Neural progenitor cell (in vitro differentiated cells): ENCODE measurements at regions not wholly inside any gene's neighbourhood (a gene's known extent, or its start where the extent isn't known, plus 50 kb on each side); places are given as distances from the start of the nearest gene placed in this dataset.
A peak's percentile ranks its signal among the peaks of the same experiment; 100 is the strongest.

Experiments
- DNase-seq: peaks from one replicate; pipeline ENCODE4 v3.0.0-alpha.2; 2016; ENCODE audit warnings: low spot score
- H2AFZ ChIP-seq: fragments of 200-600 bp; sonication (generic); replicated peaks from 2 replicates; pipeline ENCODE4 v1.6.1; 2016; ENCODE audit warnings: antibody characterized with exemption
- H3F3A ChIP-seq: fragments of 200-600 bp; sonication (generic); 2 replicates; pipeline ENCODE4 v1.6.1; 2016; ENCODE audit warnings: antibody characterized with exemption, low read depth
- H3K27ac ChIP-seq: fragments of 200-600 bp; sonication (generic); 2 replicates; pipeline ENCODE4 v1.5.1; 2016; ENCODE audit warnings: mild to moderate bottlenecking
- H3K27me3 ChIP-seq: fragments of 200-600 bp; sonication (generic); 2 replicates; pipeline ENCODE4 v1.6.1; 2016; ENCODE audit warnings: mild to moderate bottlenecking, moderate library complexity
- H3K36me3 ChIP-seq: fragments of 200-600 bp; sonication (generic); 2 replicates; pipeline ENCODE4 v1.5.1; 2016
- H3K4me1 ChIP-seq: fragments of 200-600 bp; sonication (generic); 2 replicates; pipeline ENCODE4 v1.6.1; 2016; ENCODE audit warnings: mixed run types
- H3K4me2 ChIP-seq: fragments of 200-600 bp; sonication (generic); 2 replicates; pipeline ENCODE4 v1.6.1; 2016
- H3K4me3 ChIP-seq: fragments of 200-600 bp; sonication (generic); 2 replicates; pipeline ENCODE4 v1.5.1; 2016
- H3K79me2 ChIP-seq: fragments of 200-600 bp; sonication (generic); 2 replicates; pipeline ENCODE4 v1.6.1; 2016; ENCODE audit warnings: low read depth
- H3K9ac ChIP-seq: fragments of 200-600 bp; sonication (generic); 2 replicates; pipeline ENCODE4 v1.6.1; 2016
- H3K9me3 ChIP-seq: fragments of 200-600 bp; sonication (generic); 2 replicates; pipeline ENCODE4 v1.5.1; 2016; ENCODE audit warnings: low read depth
- H4K20me1 ChIP-seq: fragments of 200-600 bp; sonication (generic); 2 replicates; pipeline ENCODE4 v1.6.1; 2016; ENCODE audit warnings: low read depth
- H3K27ac Mint-ChIP-seq: 3 replicates; pipeline ENCODE4 v1.8.0; 2021; ENCODE audit warnings: mixed read lengths
- H3K27me3 Mint-ChIP-seq: 2 replicates; pipeline ENCODE4 v1.8.0; 2022; ENCODE audit warnings: low read depth, mild to moderate bottlenecking, inconsistent platforms, moderate library complexity, mixed read lengths; ENCODE audit not compliant: insufficient read depth
- H3K36me3 Mint-ChIP-seq: 3 replicates; pipeline ENCODE4 v1.8.0; 2021; ENCODE audit warnings: mixed read lengths
- H3K4me1 Mint-ChIP-seq: 3 replicates; pipeline ENCODE4 v1.8.0; 2021; ENCODE audit warnings: mixed read lengths
- H3K4me3 Mint-ChIP-seq: 3 replicates; pipeline ENCODE4 v1.8.0; 2021; ENCODE audit warnings: mild to moderate bottlenecking, moderate library complexity, mixed read lengths
- H3K9me3 Mint-ChIP-seq: 3 replicates; pipeline ENCODE4 v1.8.0; 2020; ENCODE audit warnings: mixed read lengths
- EZH2 ChIP-seq: fragments of 200-600 bp; sonication (generic); IDR thresholded peaks from 2 replicates; pipeline ENCODE4 v1.6.1; 2017; ENCODE audit warnings: antibody characterized with exemption, mild to moderate bottlenecking, moderate library complexity
- EZH2phosphoT487 ChIP-seq: fragments of 200-600 bp; sonication (generic); IDR thresholded peaks from 2 replicates; pipeline ENCODE4 v1.6.1; 2017; ENCODE audit warnings: antibody characterized with exemption
- TF ChIP-seq, protein P1 (sequence below): fragments of 200-600 bp; sonication (generic); IDR thresholded peaks from 2 replicates; pipeline ENCODE4 v1.5.1; 2017; ENCODE audit warnings: antibody characterized with exemption, mild to moderate bottlenecking

DNA sequence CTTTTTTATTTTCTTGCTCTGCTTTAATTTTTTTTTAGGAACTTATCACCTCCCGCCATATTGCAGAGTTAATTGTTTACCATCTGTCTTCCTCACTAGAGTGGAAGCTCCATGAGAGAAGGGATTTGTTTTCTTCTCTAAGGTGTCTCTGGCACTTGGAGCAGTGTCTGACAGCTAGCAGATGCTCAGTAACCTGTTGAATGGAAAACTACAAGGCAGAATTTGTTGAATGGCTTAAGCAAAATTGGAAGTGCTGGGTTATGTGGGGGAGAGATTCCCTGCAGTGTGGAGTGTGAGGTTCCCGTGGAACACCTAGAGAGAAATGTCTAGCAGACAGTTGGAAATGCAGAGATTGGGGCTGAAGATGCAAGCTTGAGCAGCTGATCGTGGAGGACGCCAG, 59.5 kb upstream of the PARP1 start:
- H3K36me3 ChIP-seq = no peaks in the 10 kb centered on the region
- no peak overlapping the region for H2AFZ ChIP-seq
- H3K4me1 ChIP-seq = peaks cover 6% of the 10 kb centered on the region
- no peak overlapping the region for H3K27ac ChIP-seq
- H3K27me3 ChIP-seq = no peaks in the 10 kb centered on the region
- H3K79me2 ChIP-seq = no peaks in the 10 kb centered on the region
- no peak overlapping the region for H3K9ac ChIP-seq
- Mint-ChIP-seq H3K36me3 (peaks cover 3% of the 10 kb centered on the region), H3K27me3 (peaks cover 16% of the 10 kb centered on the region), H3K4me3 (no peak overlapping the region), H3K27ac (no peak overlapping the region), H3K4me1 (no peaks in the 10 kb centered on the region), H3K9me3 (peaks cover 15% of the 10 kb centered on the region)
- no peaks in the 10 kb centered on the region for H3F3A ChIP-seq
- H3K4me2 ChIP-seq = no peak overlapping the region
- H4K20me1 ChIP-seq = no peaks in the 10 kb centered on the region
- no peak for DNase-seq
- TF ChIP-seq, protein P1, sequence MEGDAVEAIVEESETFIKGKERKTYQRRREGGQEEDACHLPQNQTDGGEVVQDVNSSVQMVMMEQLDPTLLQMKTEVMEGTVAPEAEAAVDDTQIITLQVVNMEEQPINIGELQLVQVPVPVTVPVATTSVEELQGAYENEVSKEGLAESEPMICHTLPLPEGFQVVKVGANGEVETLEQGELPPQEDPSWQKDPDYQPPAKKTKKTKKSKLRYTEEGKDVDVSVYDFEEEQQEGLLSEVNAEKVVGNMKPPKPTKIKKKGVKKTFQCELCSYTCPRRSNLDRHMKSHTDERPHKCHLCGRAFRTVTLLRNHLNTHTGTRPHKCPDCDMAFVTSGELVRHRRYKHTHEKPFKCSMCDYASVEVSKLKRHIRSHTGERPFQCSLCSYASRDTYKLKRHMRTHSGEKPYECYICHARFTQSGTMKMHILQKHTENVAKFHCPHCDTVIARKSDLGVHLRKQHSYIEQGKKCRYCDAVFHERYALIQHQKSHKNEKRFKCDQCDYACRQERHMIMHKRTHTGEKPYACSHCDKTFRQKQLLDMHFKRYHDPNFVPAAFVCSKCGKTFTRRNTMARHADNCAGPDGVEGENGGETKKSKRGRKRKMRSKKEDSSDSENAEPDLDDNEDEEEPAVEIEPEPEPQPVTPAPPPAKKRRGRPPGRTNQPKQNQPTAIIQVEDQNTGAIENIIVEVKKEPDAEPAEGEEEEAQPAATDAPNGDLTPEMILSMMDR = no peak
- no peak for TF ChIP-seq EZH2phosphoT487
- TF ChIP-seq EZH2 = no peak
- H3K4me3 ChIP-seq = no peak overlapping the region
- H3K9me3 ChIP-seq = no peaks in the 10 kb centered on the region

DNA sequence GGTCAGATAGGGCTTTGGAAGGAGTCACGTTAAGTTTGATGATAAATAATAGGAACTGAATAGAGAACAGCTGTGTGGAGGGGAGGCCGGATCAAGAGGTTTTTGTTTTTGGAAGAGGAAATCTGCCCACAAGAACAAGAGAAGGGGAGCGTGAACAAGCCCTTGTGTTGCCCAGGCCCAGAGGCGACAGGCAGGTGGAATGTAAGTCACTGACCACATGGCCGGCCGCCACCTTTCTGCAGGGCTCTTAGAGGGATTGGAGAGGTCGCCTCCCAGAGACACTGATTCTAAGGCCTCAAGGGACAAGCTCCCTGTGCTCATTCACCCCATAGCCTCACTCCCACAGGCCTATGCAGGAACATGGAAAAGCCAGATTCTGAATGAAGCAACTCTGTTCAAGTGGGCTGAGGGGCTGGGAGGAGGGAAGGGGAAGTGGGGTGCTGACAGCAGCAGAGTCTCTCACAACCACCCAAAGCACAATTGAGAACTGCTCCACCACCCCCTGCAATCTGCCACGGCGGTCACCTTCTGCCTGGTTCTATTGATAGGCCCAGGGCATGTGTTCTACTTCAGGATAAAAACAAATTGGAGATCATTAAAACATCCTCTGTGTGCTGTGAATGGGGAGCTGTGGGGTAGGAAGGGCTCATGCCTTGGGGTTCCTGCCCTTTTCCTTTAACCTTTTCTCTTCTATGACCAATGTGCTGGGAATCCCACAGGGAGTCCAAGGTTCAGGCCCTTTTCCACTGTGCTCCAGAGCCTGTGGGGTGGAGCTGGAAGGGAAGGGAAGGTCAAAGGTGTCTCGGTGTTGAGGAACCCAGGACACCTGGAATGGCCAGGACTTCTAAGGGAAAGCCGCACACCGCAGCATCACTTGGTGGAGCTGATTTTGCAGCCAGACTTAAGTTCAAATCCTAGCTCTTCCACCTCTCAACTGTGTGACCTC, 63.3 kb upstream of the PARP1 start:
- peaks cover 11% of the 10 kb centered on the region for H3K27me3 Mint-ChIP-seq
- H3K36me3 Mint-ChIP-seq = no peaks in the 10 kb centered on the region
- Histone ChIP-seq H3F3A (peaks cover 9% of the 10 kb centered on the region), H3K4me2 (no peak overlapping the region), H3K36me3 (no peaks in the 10 kb centered on the region), H4K20me1 (no peaks in the 10 kb centered on the region), H3K27ac (no peak overlapping the region), H3K79me2 (no peaks in the 10 kb centered on the region), H2AFZ (no peak overlapping the region), H3K4me1 (peaks cover 22% of the 10 kb centered on the region), H3K4me3 (no peak overlapping the region), H3K27me3 (peaks cover 12% of the 10 kb centered on the region), H3K9ac (no peak overlapping the region), H3K9me3 (no peaks in the 10 kb centered on the region)
- peaks cover 20% of the 10 kb centered on the region for H3K4me1 Mint-ChIP-seq
- H3K9me3 Mint-ChIP-seq = peaks cover 2% of the 10 kb centered on the region
- no peak overlapping the region for H3K4me3 Mint-ChIP-seq
- no peak for TF ChIP-seq EZH2
- TF ChIP-seq, protein P1 = no peak
- DNase-seq = no peak
- peak overlapping the region; percentile 50 for H3K27ac Mint-ChIP-seq

DNA sequence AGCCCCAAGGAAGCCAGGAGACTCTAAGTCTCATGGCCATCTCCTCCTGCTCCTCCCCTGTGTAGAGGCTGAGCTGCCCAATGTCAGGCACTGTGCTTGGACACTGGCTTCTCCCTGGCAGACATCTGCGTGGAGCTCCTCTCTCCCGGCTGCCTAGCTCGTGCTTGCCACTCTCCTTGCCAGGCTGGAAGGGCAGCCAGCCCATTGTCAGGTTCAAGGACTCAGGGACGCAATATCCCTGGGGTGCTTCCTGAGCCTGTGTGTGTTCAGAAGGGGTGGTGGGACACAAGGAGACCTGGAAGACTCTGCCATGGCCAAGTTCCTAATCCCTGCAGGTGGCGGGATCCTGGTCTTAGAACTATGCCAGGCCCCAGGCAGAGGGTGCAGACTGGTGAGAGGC, 65.4 kb upstream of the PARP1 start:
- H3K4me3 ChIP-seq = no peak overlapping the region
- H3K36me3 ChIP-seq = no peaks in the 10 kb centered on the region
- Mint-ChIP-seq H3K36me3 (no peaks in the 10 kb centered on the region), H3K27me3 (peaks cover 11% of the 10 kb centered on the region), H3K4me3 (no peak overlapping the region), H3K27ac (no peak overlapping the region), H3K9me3 (no peaks in the 10 kb centered on the region), H3K4me1 (peaks cover 27% of the 10 kb centered on the region)
- peaks cover 22% of the 10 kb centered on the region for H3K4me1 ChIP-seq
- no peaks in the 10 kb centered on the region for H3K9me3 ChIP-seq
- H3K4me2 ChIP-seq = no peak overlapping the region
- no peaks in the 10 kb centered on the region for H3K79me2 ChIP-seq
- peaks cover 9% of the 10 kb centered on the region for H3F3A ChIP-seq
- no peak overlapping the region for H3K27ac ChIP-seq
- DNase-seq = no peak
- TF ChIP-seq, protein P1 = no peak
- TF ChIP-seq EZH2phosphoT487 (no peak), EZH2 (no peak)
- H2AFZ ChIP-seq = no peak overlapping the region
- H4K20me1 ChIP-seq = no peaks in the 10 kb centered on the region
- peaks cover 22% of the 10 kb centered on the region for H3K27me3 ChIP-seq
- no peak overlapping the region for H3K9ac ChIP-seq
